ENCODE measurements at regions not wholly inside any gene's neighbourhood (a gene's known extent, or its start where the extent isn't known, plus 50 kb on each side); places are given as distances from the start of the nearest gene placed in this dataset.

GRCh38 chr3:54240-54639, 142.3 kb upstream of the CHL1 start:
- POLR2A ChIA-PET = no interaction called here
- no peak for DNase-seq

GRCh38 chr3:56672-57071, 139.9 kb upstream of the CHL1 start:
- intact Hi-C loops (cut with micrococcal nuclease; ENCODE audit: unreplicated experiment) = no loop called here
- BruUV-seq (replicated peaks) = no TSS peak
- CTCF ChIA-PET = no interaction called here
- Histone ChIP-seq H3K27me3 (replicated peaks; ENCODE audit: control insufficient read depth, insufficient read depth, low read length) (no peaks in the 10 kb centered on the region; the same call in 1 of the 2 replicates), H3K9me3 (no peaks in the 10 kb centered on the region), H3K4me1 (no peaks in the 10 kb centered on the region), H3K4me3 (ENCODE audit: low read depth, low read length) (no peak overlapping the region), H3K36me3 (ENCODE audit: control insufficient read depth, insufficient read depth, low read length) (no peaks in the 10 kb centered on the region)
- H3K27me3 Mint-ChIP-seq (ENCODE audit: insufficient read depth, unreplicated experiment) = peaks cover 16% of the 10 kb centered on the region
- no peak overlapping the region for H3K4me3 Mint-ChIP-seq (ENCODE audit: unreplicated experiment)
- no peaks in the 10 kb centered on the region for H3K9me3 Mint-ChIP-seq (ENCODE audit: unreplicated experiment)
- no peak for DNase-seq
- H3K36me3 Mint-ChIP-seq (ENCODE audit: insufficient read depth, unreplicated experiment) = no peaks in the 10 kb centered on the region
- H3K4me1 Mint-ChIP-seq (ENCODE audit: low read depth, unreplicated experiment) = no peaks in the 10 kb centered on the region
- no peak overlapping the region for H3K27ac Mint-ChIP-seq (ENCODE audit: unreplicated experiment)
- POLR2A ChIA-PET = no interaction called here
- TF ChIP-seq CTCF (IDR thresholded peaks at IDR 0.05; ENCODE audit: insufficient read depth in 1 of 2, low read depth in 1 of 2, low read length in 1 of 2, severe bottlenecking in 1 of 2, unreplicated experiment in 1 of 2) = no peak

More at GRCh38 chr3:54240-54639, 142.3 kb upstream of the CHL1 start:
- Histone ChIP-seq H3K36me3 (ENCODE audit: control insufficient read depth, insufficient read depth, low read length) (no peaks in the 10 kb centered on the region), H3K27me3 (replicated peaks; ENCODE audit: control insufficient read depth, insufficient read depth, low read length) (no peaks in the 10 kb centered on the region; the same call in 1 of the 2 replicates), H3K4me3 (ENCODE audit: low read depth, low read length) (no peak overlapping the region), H3K4me1 (no peaks in the 10 kb centered on the region), H3K9me3 (no peaks in the 10 kb centered on the region)
- H3K27ac Mint-ChIP-seq (ENCODE audit: unreplicated experiment) = no peak overlapping the region
- no peaks in the 10 kb centered on the region for H3K9me3 Mint-ChIP-seq (ENCODE audit: unreplicated experiment)
- BruUV-seq (replicated peaks) = no TSS peak
- CTCF ChIA-PET = no interaction called here
- intact Hi-C loops (cut with micrococcal nuclease; ENCODE audit: unreplicated experiment) = no loop called here
- no peaks in the 10 kb centered on the region for H3K36me3 Mint-ChIP-seq (ENCODE audit: insufficient read depth, unreplicated experiment)
- H3K4me3 Mint-ChIP-seq (ENCODE audit: unreplicated experiment) = no peak overlapping the region
- no peak for TF ChIP-seq CTCF (IDR thresholded peaks at IDR 0.05; ENCODE audit: insufficient read depth in 1 of 2, low read depth in 1 of 2, low read length in 1 of 2, severe bottlenecking in 1 of 2, unreplicated experiment in 1 of 2)
- H3K27me3 Mint-ChIP-seq (ENCODE audit: insufficient read depth, unreplicated experiment) = peaks cover 13% of the 10 kb centered on the region
- H3K4me1 Mint-ChIP-seq (ENCODE audit: low read depth, unreplicated experiment) = no peaks in the 10 kb centered on the region

- Mint-ChIP-seq H3K27ac (ENCODE audit: unreplicated experiment) (no peak overlapping the region), H3K4me3 (ENCODE audit: unreplicated experiment) (no peak overlapping the region), H3K4me1 (ENCODE audit: low read depth, unreplicated experiment) (no peaks in the 10 kb centered on the region), H3K27me3 (ENCODE audit: insufficient read depth, unreplicated experiment) (peaks cover 18% of the 10 kb centered on the region), H3K36me3 (ENCODE audit: insufficient read depth, unreplicated experiment) (no peaks in the 10 kb centered on the region), H3K9me3 (ENCODE audit: unreplicated experiment) (no peaks in the 10 kb centered on the region)
- ChIA-PET POLR2A (no interaction called here), CTCF (no interaction called here)
- no peak for TF ChIP-seq CTCF (IDR thresholded peaks at IDR 0.05; ENCODE audit: insufficient read depth in 1 of 2, low read depth in 1 of 2, low read length in 1 of 2, severe bottlenecking in 1 of 2, unreplicated experiment in 1 of 2)
- DNase-seq = no peak
- intact Hi-C loops (cut with micrococcal nuclease; ENCODE audit: unreplicated experiment) = no loop called here
- Histone ChIP-seq H3K27me3 (replicated peaks; ENCODE audit: control insufficient read depth, insufficient read depth, low read length) (no peaks in the 10 kb centered on the region; the same call in 1 of the 2 replicates), H3K4me1 (no peaks in the 10 kb centered on the region), H3K4me3 (ENCODE audit: low read depth, low read length) (no peak overlapping the region), H3K36me3 (ENCODE audit: control insufficient read depth, insufficient read depth, low read length) (no peaks in the 10 kb centered on the region), H3K9me3 (no peaks in the 10 kb centered on the region)
- no TSS peak for BruUV-seq (replicated peaks)
These were observed 136.7 kb upstream of the CHL1 start for GRCh38 chr3:59854-60253.

Data from Caco-2 (cell line).